B cell (primary cell): ENCODE measurements at regions not wholly inside any gene's neighbourhood (a gene's known extent, or its start where the extent isn't known, plus 50 kb on each side); places are given as distances from the start of the nearest gene placed in this dataset.

ENCODE experiments used
- ATAC-seq: fragments of 200-7000 bp; cut with Tn5 transposase; one replicate; pipeline ENCODE4 v1.10.0; 2021; ENCODE audit warnings: low read depth, mild to moderate bottlenecking, moderate number of reproducible peaks, moderate library complexity
- CTCF ChIA-PET: fragments of 350-600 bp; sonication (Branson Sonifier 250); formaldehyde crosslinking; loops from one replicate; lab custom pipeline; 2021; ENCODE audit warnings: antibody characterized with exemption, inconsistent platforms; lab: Charles Lee
- POLR2A ChIA-PET: fragments of 350-600 bp; sonication (Branson Sonifier 250); formaldehyde crosslinking; loops from one replicate; lab custom pipeline; 2021; ENCODE audit warnings: antibody characterized with exemption; lab: Charles Lee
- DNase-seq: peaks from one replicate; pipeline ENCODE4 v3.0.0; 2013
- H2AFZ ChIP-seq: 2 replicates; pipeline ENCODE4 v1.6.1; 2012; ENCODE audit warnings: mild to moderate bottlenecking, low read depth, low read length; ENCODE audit not compliant: insufficient read depth, poor library complexity, severe bottlenecking
- H3K27ac ChIP-seq, 2 donors: 1 replicate in 1 of 2; 2 replicates in 1 of 2; pipeline ENCODE4 v1.5.1; 2012 to 2013; ENCODE audit warnings: low read length in 2 of 2, mild to moderate bottlenecking in 2 of 2, moderate library complexity in 1 of 2
- H3K27me3 ChIP-seq, 4 experiments: fragments of 200-600 bp in 1 of 4; sonication (generic) in 1 of 4; replicated peaks in 1 of 4; 1 replicate in 2 of 4; 2 replicates in 2 of 4; pipeline versions ENCODE4 v1.6.1 to v1.7.0; 2013 to 2016; ENCODE audit warnings: low read length in 3 of 4, mild to moderate bottlenecking in 2 of 4, mixed read lengths in 1 of 4, moderate library complexity in 1 of 4; ENCODE audit not compliant: insufficient read depth in 4 of 4, control insufficient read depth in 3 of 4; ENCODE audit errors: control extremely low read depth in 1 of 4
- H3K36me3 ChIP-seq, 2 experiments: replicated peaks in 1 of 2; 1 replicate in 1 of 2; 2 replicates in 1 of 2; pipeline versions ENCODE4 v1.6.1 to v1.7.1; 2013; ENCODE audit warnings: low read length in 1 of 2; ENCODE audit not compliant: insufficient read depth in 2 of 2, control insufficient read depth in 1 of 2; ENCODE audit errors: control extremely low read depth in 1 of 2, extremely low read depth in 1 of 2
- H3K4me1 ChIP-seq, 2 donors: fragments of 200-600 bp in 1 of 2; sonication (generic) in 1 of 2; 1 replicate in 1 of 2; 2 replicates in 1 of 2; pipeline versions ENCODE4 v1.5.1 to v1.6.1; 2013 to 2017; ENCODE audit warnings: low read length in 2 of 2; ENCODE audit not compliant: control insufficient read depth in 2 of 2, insufficient read depth in 2 of 2
- H3K4me2 ChIP-seq: replicated peaks from 2 replicates; pipeline ENCODE3; 2012; ENCODE audit warnings: mild to moderate bottlenecking, low read depth, low read length; ENCODE audit not compliant: poor library complexity, severe bottlenecking
- H3K4me3 ChIP-seq, 5 experiments: fragments of 200-600 bp in 1 of 5; sonication (generic) in 1 of 5; 1 replicate in 3 of 5; 2 replicates in 2 of 5; pipeline versions ENCODE4 v1.5.1 to v1.7.0; 2011 to 2016; ENCODE audit warnings: low read length in 4 of 5, mild to moderate bottlenecking in 4 of 5, low read depth in 2 of 5, control low read depth in 1 of 5, moderate library complexity in 1 of 5; ENCODE audit not compliant: insufficient read depth in 1 of 5; ENCODE audit errors: control extremely low read depth in 1 of 5, extremely low read depth in 1 of 5
- H3K79me2 ChIP-seq: fragments of 200-600 bp; sonication (generic); one replicate; pipeline ENCODE4 v1.6.0; 2016; ENCODE audit warnings: low read length; ENCODE audit not compliant: control insufficient read depth, insufficient read depth
- H3K9ac ChIP-seq: fragments of 200-600 bp; sonication (generic); 2 replicates; pipeline ENCODE4 v1.6.1; 2017; ENCODE audit warnings: mild to moderate bottlenecking, low read length, moderate library complexity
- H3K9me3 ChIP-seq, 3 donors: one replicate each; pipeline versions ENCODE4 v1.6.1 to v1.7.1; 2013; ENCODE audit warnings: low read length in 2 of 3; ENCODE audit not compliant: control insufficient read depth in 2 of 3, insufficient read depth in 1 of 3; ENCODE audit errors: control extremely low read depth in 1 of 3
- H4K20me1 ChIP-seq: 2 replicates; pipeline ENCODE4 v1.6.0; 2012; ENCODE audit warnings: mild to moderate bottlenecking, low read length; ENCODE audit not compliant: insufficient read depth, control insufficient read depth, poor library complexity, severe bottlenecking
- H3K27ac Mint-ChIP-seq: one replicate; pipeline ENCODE4 v1.8.0; 2021; ENCODE audit warnings: mixed read lengths
- H3K27me3 Mint-ChIP-seq: one replicate; pipeline ENCODE4 v1.8.0; 2021; ENCODE audit warnings: mixed read lengths
- H3K4me1 Mint-ChIP-seq: one replicate; pipeline ENCODE4 v1.8.0; 2021; ENCODE audit warnings: mixed read lengths
- H3K4me3 Mint-ChIP-seq: one replicate; pipeline ENCODE4 v1.8.0; 2021; ENCODE audit warnings: mixed read lengths
- H3K9me3 Mint-ChIP-seq: one replicate; pipeline ENCODE4 v1.8.0; 2022; ENCODE audit warnings: mixed read lengths; ENCODE audit not compliant: insufficient read depth
- EZH2 ChIP-seq: IDR thresholded peaks from 2 replicates; pipeline ENCODE4 v1.6.1; 2012; ENCODE audit warnings: borderline replicate concordance, low read depth, mild to moderate bottlenecking, moderate library complexity, low read length; ENCODE audit not compliant: insufficient read depth, poor library complexity, severe bottlenecking
- WGBS: methylation state at CpG from one replicate; pipeline ENCODE4 v1.1.5; 2013; ENCODE audit warnings: missing lambda C conversion rate; ENCODE audit not compliant: insufficient coverage; 5-methylcytosine and 5-hydroxymethylcytosine counted together
- intact Hi-C: fragments of 100-400 bp; cut with micrococcal nuclease; formaldehyde crosslinking; loops from one replicate; pipeline ENCODE4 v1.10.0; 2022
- TF ChIP-seq, protein P1 (sequence below): fragments of 200-600 bp; IDR thresholded peaks from one replicate; pipeline ENCODE4 v1.8.0; 2022; ENCODE audit warnings: antibody characterized with exemption, mild to moderate bottlenecking

DNA sequence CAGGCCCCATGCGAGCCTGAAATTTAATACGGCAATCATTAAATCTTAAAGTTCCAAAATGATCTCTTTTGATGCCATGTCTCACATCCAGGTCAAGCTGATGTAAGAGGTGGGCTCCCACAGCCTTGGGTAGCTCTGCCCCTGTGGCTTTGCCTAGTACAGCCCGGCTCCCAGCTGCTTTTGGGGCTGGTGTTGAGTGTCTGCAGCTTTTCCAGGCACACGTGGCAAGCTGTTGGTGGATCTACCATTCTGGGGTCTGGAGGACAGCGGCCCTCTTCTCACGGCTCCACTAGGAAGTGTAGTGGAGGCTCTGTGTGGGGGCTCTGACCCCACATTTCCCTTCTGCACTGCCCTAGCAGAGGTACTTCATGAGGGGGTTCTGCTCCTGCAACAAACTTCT lies 588.9 kb downstream of the CENPC start:
- no peak overlapping the region for H3K4me2 ChIP-seq
- Mint-ChIP-seq H3K27ac (no peak overlapping the region), H3K9me3 (no peaks in the 10 kb centered on the region), H3K4me3 (no peak overlapping the region), H3K4me1 (peaks cover 11% of the 10 kb centered on the region), H3K27me3 (no peaks in the 10 kb centered on the region)
- ATAC-seq (no peak), DNase-seq (no peak)
- CTCF ChIA-PET, result no interaction called here
- peaks cover 0 to 3% (median 0%) of the 10 kb centered on the region in 3 donors for H3K9me3 ChIP-seq
- no peaks in the 10 kb centered on the region for H3K27me3 ChIP-seq
- H4K20me1 ChIP-seq, result no peaks in the 10 kb centered on the region
- H2AFZ ChIP-seq, result no peak overlapping the region
- 92% methylated on average over 4 of the region's 6 CpGs for WGBS
- POLR2A ChIA-PET, result no interaction called here
- TF ChIP-seq, protein P1, sequence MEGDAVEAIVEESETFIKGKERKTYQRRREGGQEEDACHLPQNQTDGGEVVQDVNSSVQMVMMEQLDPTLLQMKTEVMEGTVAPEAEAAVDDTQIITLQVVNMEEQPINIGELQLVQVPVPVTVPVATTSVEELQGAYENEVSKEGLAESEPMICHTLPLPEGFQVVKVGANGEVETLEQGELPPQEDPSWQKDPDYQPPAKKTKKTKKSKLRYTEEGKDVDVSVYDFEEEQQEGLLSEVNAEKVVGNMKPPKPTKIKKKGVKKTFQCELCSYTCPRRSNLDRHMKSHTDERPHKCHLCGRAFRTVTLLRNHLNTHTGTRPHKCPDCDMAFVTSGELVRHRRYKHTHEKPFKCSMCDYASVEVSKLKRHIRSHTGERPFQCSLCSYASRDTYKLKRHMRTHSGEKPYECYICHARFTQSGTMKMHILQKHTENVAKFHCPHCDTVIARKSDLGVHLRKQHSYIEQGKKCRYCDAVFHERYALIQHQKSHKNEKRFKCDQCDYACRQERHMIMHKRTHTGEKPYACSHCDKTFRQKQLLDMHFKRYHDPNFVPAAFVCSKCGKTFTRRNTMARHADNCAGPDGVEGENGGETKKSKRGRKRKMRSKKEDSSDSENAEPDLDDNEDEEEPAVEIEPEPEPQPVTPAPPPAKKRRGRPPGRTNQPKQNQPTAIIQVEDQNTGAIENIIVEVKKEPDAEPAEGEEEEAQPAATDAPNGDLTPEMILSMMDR, result no peak
- no peak for TF ChIP-seq EZH2
- intact Hi-C loops, result no loop called here
- H3K27ac ChIP-seq, result no peak overlapping the region
- H3K4me3 ChIP-seq, result no peak overlapping the region
- no peaks in the 10 kb centered on the region for H3K79me2 ChIP-seq
- H3K36me3 ChIP-seq, result no peaks in the 10 kb centered on the region
- peaks cover 3 to 12% of the 10 kb centered on the region in 2 donors for H3K4me1 ChIP-seq
- no peak overlapping the region for H3K9ac ChIP-seq

DNA sequence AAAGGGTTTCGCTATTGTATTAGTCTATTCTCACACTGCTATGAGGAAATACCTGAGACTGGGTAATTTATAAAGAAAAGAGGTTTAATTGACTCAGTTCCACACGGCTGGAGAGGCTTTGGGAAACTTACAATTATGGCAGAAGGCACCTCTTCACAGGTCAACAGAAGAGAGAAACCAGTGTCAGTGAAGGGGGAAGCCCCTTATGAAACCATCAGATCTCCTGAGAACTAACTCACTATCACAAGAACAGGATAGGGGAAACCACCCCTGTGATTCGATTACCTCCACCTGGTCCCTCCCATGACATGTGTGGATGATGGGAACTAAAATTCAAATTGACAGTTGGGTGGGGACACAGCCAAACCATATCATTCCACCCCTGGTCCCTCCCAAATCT lies 589.5 kb downstream of the CENPC start:
- intact Hi-C loops, result no loop called here
- no peak for TF ChIP-seq EZH2
- TF ChIP-seq, protein P1, result no peak
- Mint-ChIP-seq H3K9me3 (no peaks in the 10 kb centered on the region), H3K4me3 (no peak overlapping the region), H3K27me3 (no peaks in the 10 kb centered on the region), H3K27ac (no peak overlapping the region), H3K4me1 (peaks cover 11% of the 10 kb centered on the region)
- no peak for ATAC-seq
- H3K27ac ChIP-seq, result no peak overlapping the region
- H2AFZ ChIP-seq, result no peak overlapping the region
- ChIA-PET CTCF (no interaction called here), POLR2A (no interaction called here)
- H4K20me1 ChIP-seq, result no peaks in the 10 kb centered on the region
- WGBS, result no CpG with 5 or more reads among the region's 3 CpGs
- H3K4me1 ChIP-seq, result peaks cover 3 to 12% of the 10 kb centered on the region in 2 donors
- H3K4me3 ChIP-seq, result no peak overlapping the region
- H3K9ac ChIP-seq, result no peak overlapping the region
- no peaks in the 10 kb centered on the region for H3K36me3 ChIP-seq
- no peaks in the 10 kb centered on the region for H3K79me2 ChIP-seq
- DNase-seq, result no peak
- H3K9me3 ChIP-seq, result peaks cover 0 to 3% (median 0%) of the 10 kb centered on the region in 3 donors
- no peak overlapping the region for H3K4me2 ChIP-seq
- H3K27me3 ChIP-seq, result no peaks in the 10 kb centered on the region
